BJ (cell line): ENCODE measurements at regions not wholly inside any gene's neighbourhood (a gene's known extent, or its start where the extent isn't known, plus 50 kb on each side); places are given as distances from the start of the nearest gene placed in this dataset.

Source experiments
- CTCF ChIA-PET: fragments of 350-600 bp; formaldehyde crosslinking; extraction: SDS; loops from one replicate; lab custom pipeline; 2021; ENCODE audit warnings: antibody characterized with exemption, inconsistent platforms; lab: Yijun Ruan, JAX
- POLR2A ChIA-PET: fragments of 300-600 bp; sonication (Branson Sonifier 250); formaldehyde crosslinking; extraction: SDS; loops from one replicate; lab custom pipeline; 2021; ENCODE audit warnings: antibody characterized with exemption; lab: Charles Lee
- DNase-seq: peaks from one replicate; pipeline ENCODE4 v3.0.0-alpha.2; 2011; ENCODE audit warnings: low read depth
- H3K27me3 ChIP-seq: 2 replicates; pipeline ENCODE4 v1.6.0; 2011; ENCODE audit warnings: low read length; ENCODE audit not compliant: control insufficient read depth, insufficient read depth
- H3K36me3 ChIP-seq: 2 replicates; pipeline ENCODE4 v1.5.1; 2011; ENCODE audit warnings: low read length; ENCODE audit not compliant: control insufficient read depth, insufficient read depth
- H3K4me3 ChIP-seq: 2 replicates; pipeline ENCODE4 v1.5.1; 2011; ENCODE audit warnings: low read depth, mild to moderate bottlenecking, control low read depth, low read length
- CTCF ChIP-seq: IDR thresholded peaks from 2 replicates; pipeline ENCODE4 v1.5.1; 2011; ENCODE audit warnings: low read depth, mild to moderate bottlenecking, control low read depth, inconsistent platforms, low read length, moderate library complexity; ENCODE audit not compliant: insufficient read depth

GRCh38 chr13:37201081-37201480, 95.6 kb upstream of the CSNK1A1L start:
- Histone ChIP-seq H3K27me3 (no peaks in the 10 kb centered on the region), H3K4me3 (no peak overlapping the region), H3K36me3 (no peaks in the 10 kb centered on the region)
- no peak for DNase-seq
- ChIA-PET POLR2A (no interaction called here), CTCF (interaction anchor here (0.6 kb wide), 2 partner anchors 162 to 408 kb away, joined by 3 read pairs; no protein-coding TSS in a partner anchor)
- TF ChIP-seq CTCF = no peak

GRCh38 chr13:37198629-37199028, 93.2 kb upstream of the CSNK1A1L start:
- H3K4me3 ChIP-seq = no peak overlapping the region
- TF ChIP-seq CTCF = no peak
- H3K27me3 ChIP-seq = no peaks in the 10 kb centered on the region
- H3K36me3 ChIP-seq = no peaks in the 10 kb centered on the region
- ChIA-PET CTCF (no interaction called here), POLR2A (no interaction called here)
- no peak for DNase-seq

- no peak for DNase-seq
- CTCF ChIA-PET = no interaction called here
- Histone ChIP-seq H3K4me3 (no peak overlapping the region), H3K36me3 (no peaks in the 10 kb centered on the region), H3K27me3 (no peaks in the 10 kb centered on the region)
- POLR2A ChIA-PET = no interaction called here
- no peak for TF ChIP-seq CTCF
These were observed 90.2 kb upstream of the CSNK1A1L start for GRCh38 chr13:37195621-37196020.

GRCh38 chr13:37194428-37194861, 89.0 kb upstream of the CSNK1A1L start:
- ChIA-PET CTCF (no interaction called here), POLR2A (interaction anchor here (0.6 kb wide), 1 partner anchor 165 kb away, joined by 3 read pairs; no protein-coding TSS in a partner anchor)
- H3K27me3 ChIP-seq = no peaks in the 10 kb centered on the region
- no peak for TF ChIP-seq CTCF
- no peak for DNase-seq
- no peak overlapping the region for H3K4me3 ChIP-seq
- no peaks in the 10 kb centered on the region for H3K36me3 ChIP-seq

GRCh38 chr13:37192956-37193355, 87.5 kb upstream of the CSNK1A1L start:
- TF ChIP-seq CTCF = no peak
- ChIA-PET POLR2A (no interaction called here), CTCF (no interaction called here)
- no peak for DNase-seq
- Histone ChIP-seq H3K4me3 (no peak overlapping the region), H3K27me3 (no peaks in the 10 kb centered on the region), H3K36me3 (no peaks in the 10 kb centered on the region)
